PC-9 (cell line): ENCODE measurements at regions not wholly inside any gene's neighbourhood (a gene's known extent, or its start where the extent isn't known, plus 50 kb on each side); places are given as distances from the start of the nearest gene placed in this dataset.

Experiments
- BruUV-seq: library from RNA; stranded (reverse); fragments of 400-500 nt; replicated peaks from 2 replicates; lab custom pipeline; 2021; lab: Mats Ljungman, UMichigan
- CTCF ChIA-PET: fragments of 300-600 bp; sonication (Branson Sonifier 250); formaldehyde crosslinking; loops from one replicate; lab custom pipeline; 2022; ENCODE audit warnings: antibody characterized with exemption; lab: Charles Lee
- POLR2A ChIA-PET: fragments of 300-600 bp; sonication (Branson Sonifier 250); formaldehyde crosslinking; loops from one replicate; lab custom pipeline; 2022; ENCODE audit warnings: antibody characterized with exemption; ENCODE audit not compliant: unreplicated experiment; lab: Charles Lee
- DNase-seq, 2 experiments: peaks; one replicate each; pipeline versions ENCODE4 v3.0.0 to v3.0.0-alpha.2; 2015 to 2022; ENCODE audit warnings: mixed read lengths in 1 of 2
- H2AFZ ChIP-seq: fragments of 200-600 bp; sonication (generic); 2 replicates; pipeline ENCODE4 v1.8.1; 2017; ENCODE audit warnings: antibody characterized with exemption
- H3F3A ChIP-seq: fragments of 200-600 bp; sonication (generic); 2 replicates; pipeline ENCODE4 v1.8.1; 2017; ENCODE audit warnings: antibody characterized with exemption, mild to moderate bottlenecking, low read depth; ENCODE audit not compliant: insufficient read depth
- H3K27ac ChIP-seq: fragments of 200-600 bp; sonication (generic); 2 replicates; pipeline ENCODE4 v1.6.1; 2016; ENCODE audit warnings: mixed run types
- H3K27me3 ChIP-seq: fragments of 200-600 bp; sonication (generic); 2 replicates; pipeline ENCODE4 v1.6.1; 2016; ENCODE audit warnings: low read depth, mixed run types; ENCODE audit not compliant: insufficient read depth
- H3K36me3 ChIP-seq: fragments of 200-600 bp; sonication (generic); 2 replicates; pipeline ENCODE4 v1.6.1; 2016; ENCODE audit warnings: low read depth, mixed run types
- H3K4me1 ChIP-seq: fragments of 200-600 bp; sonication (generic); replicated peaks from 2 replicates; pipeline ENCODE4 v1.6.1; 2016; ENCODE audit warnings: mixed run types; ENCODE audit not compliant: insufficient read depth
- H3K4me2 ChIP-seq: fragments of 200-600 bp; sonication (generic); 2 replicates; pipeline ENCODE4 v1.6.1; 2017; ENCODE audit warnings: mixed run types
- H3K4me3 ChIP-seq: fragments of 200-600 bp; sonication (generic); 2 replicates; pipeline ENCODE4 v1.6.1; 2016; ENCODE audit warnings: mixed run types
- H3K79me2 ChIP-seq: fragments of 200-600 bp; sonication (generic); 2 replicates; pipeline ENCODE4 v1.6.1; 2017; ENCODE audit warnings: low read depth, mixed run types
- H3K9me2 ChIP-seq: fragments of 200-600 bp; sonication (generic); 2 replicates; pipeline ENCODE4 v1.8.1; 2017; ENCODE audit warnings: mild to moderate bottlenecking; ENCODE audit not compliant: insufficient read depth
- H3K9me3 ChIP-seq: fragments of 200-600 bp; sonication (generic); 2 replicates; pipeline ENCODE4 v1.8.1; 2016; ENCODE audit warnings: low read depth; ENCODE audit not compliant: insufficient read depth
- H4K20me1 ChIP-seq: fragments of 200-600 bp; sonication (generic); 2 replicates; pipeline ENCODE4 v1.8.1; 2017; ENCODE audit not compliant: insufficient read depth
- EZH2 ChIP-seq: fragments of 200-600 bp; sonication (generic); IDR thresholded peaks from 2 replicates; pipeline ENCODE4 v1.8.0; 2017; ENCODE audit warnings: antibody characterized with exemption, low read depth
- intact Hi-C: fragments of 100-400 bp; cut with micrococcal nuclease; formaldehyde crosslinking; loops from one replicate; pipeline ENCODE4 v1.10.0; 2022; ENCODE audit not compliant: unreplicated experiment
- TF ChIP-seq, protein P1 (sequence below): fragments of 200-600 bp; sonication (generic); conservative IDR thresholded peaks from 2 replicates; pipeline ENCODE4 v1.6.1; 2017; ENCODE audit warnings: mixed run types, antibody characterized with exemption, mild to moderate bottlenecking, moderate library complexity

DNA sequence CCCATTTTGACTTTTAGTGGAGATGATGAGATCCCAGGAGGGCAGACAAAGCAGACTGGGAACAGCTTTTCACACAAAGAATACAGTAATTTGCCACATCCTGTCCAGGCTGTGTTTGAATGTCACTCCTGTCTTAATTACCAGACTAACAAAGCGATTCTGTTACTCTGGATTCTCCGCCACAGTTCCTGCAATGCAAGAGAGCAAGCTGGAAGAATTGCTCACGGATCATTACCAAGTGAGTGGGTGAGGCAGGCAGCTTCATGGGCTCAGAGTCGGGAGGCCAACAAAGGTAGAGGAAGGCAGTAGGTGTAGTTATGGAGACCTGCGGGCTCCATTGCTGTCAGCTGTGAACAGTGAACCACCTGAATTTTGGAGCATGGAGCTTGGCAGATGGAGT lies 250.5 kb upstream of the ATP5MC3 start:
- H3K36me3 ChIP-seq, result no peaks in the 10 kb centered on the region
- no peak overlapping the region for H3K27ac ChIP-seq
- no peaks in the 10 kb centered on the region for H3K4me1 ChIP-seq
- no peaks in the 10 kb centered on the region for H3F3A ChIP-seq
- peaks cover 28% of the 10 kb centered on the region for H3K27me3 ChIP-seq
- H3K79me2 ChIP-seq, result no peaks in the 10 kb centered on the region
- ChIA-PET CTCF (no interaction called here), POLR2A (no interaction called here)
- DNase-seq, result no peak
- intact Hi-C loops, result no loop called here
- no peak overlapping the region for H3K4me3 ChIP-seq
- H3K9me3 ChIP-seq, result no peaks in the 10 kb centered on the region; the same call in 1 of the 2 replicates
- 0 out of 2 replicates have a peak, but pooled peaks cover 7% of the 10 kb centered on the region for H3K9me2 ChIP-seq
- H4K20me1 ChIP-seq, result no peaks in the 10 kb centered on the region
- no peak overlapping the region for H3K4me2 ChIP-seq
- TF ChIP-seq, protein P1, sequence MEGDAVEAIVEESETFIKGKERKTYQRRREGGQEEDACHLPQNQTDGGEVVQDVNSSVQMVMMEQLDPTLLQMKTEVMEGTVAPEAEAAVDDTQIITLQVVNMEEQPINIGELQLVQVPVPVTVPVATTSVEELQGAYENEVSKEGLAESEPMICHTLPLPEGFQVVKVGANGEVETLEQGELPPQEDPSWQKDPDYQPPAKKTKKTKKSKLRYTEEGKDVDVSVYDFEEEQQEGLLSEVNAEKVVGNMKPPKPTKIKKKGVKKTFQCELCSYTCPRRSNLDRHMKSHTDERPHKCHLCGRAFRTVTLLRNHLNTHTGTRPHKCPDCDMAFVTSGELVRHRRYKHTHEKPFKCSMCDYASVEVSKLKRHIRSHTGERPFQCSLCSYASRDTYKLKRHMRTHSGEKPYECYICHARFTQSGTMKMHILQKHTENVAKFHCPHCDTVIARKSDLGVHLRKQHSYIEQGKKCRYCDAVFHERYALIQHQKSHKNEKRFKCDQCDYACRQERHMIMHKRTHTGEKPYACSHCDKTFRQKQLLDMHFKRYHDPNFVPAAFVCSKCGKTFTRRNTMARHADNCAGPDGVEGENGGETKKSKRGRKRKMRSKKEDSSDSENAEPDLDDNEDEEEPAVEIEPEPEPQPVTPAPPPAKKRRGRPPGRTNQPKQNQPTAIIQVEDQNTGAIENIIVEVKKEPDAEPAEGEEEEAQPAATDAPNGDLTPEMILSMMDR, result no peak
- no peak for TF ChIP-seq EZH2
- BruUV-seq, result no TSS peak
- H2AFZ ChIP-seq, result no peak overlapping the region

DNA sequence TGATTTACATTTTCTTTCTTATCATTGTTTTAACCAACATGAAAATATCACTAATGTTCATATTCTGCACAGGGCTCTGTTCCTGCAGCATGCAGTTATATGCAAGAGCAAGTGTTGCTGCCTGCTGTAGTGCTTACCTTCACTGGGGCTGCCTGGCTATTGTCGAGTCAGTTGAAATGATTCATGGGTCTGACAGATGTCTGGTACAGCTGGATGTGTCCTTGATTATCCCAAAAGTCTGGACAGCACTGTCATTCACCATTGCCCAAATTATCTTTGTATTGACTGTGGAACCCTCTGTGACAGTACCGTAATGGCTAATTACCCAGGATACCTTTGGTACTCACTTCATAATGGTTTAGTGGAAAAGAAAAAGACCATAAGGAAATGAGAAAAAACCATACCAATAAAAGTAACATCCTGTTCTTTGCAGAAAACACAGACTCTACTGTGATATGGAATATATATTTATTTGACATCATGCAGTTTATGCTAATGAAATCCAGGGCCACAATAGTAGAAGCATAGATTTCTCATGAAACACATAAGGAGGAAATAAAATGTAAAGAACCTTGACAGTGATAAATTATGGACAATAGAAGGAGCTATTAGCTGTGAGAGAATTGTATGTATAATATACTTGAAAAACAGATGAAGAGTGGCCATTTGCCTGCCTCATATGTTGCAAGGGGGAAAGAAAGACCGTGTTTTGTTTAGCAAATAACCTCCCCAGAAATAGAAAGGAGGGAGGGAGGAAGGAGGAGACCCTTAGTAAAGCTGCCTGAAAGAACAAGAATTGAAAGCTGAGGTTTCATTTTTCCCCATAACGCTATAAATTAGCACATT lies 249.8 kb upstream of the ATP5MC3 start:
- Histone ChIP-seq H2AFZ (no peak overlapping the region), H3F3A (no peaks in the 10 kb centered on the region), H3K9me2 (0 out of 2 replicates have a peak, but pooled peaks cover 7% of the 10 kb centered on the region), H3K9me3 (no peaks in the 10 kb centered on the region; the same call in 1 of the 2 replicates), H3K4me3 (no peak overlapping the region), H3K4me1 (no peaks in the 10 kb centered on the region), H3K27me3 (peaks cover 33% of the 10 kb centered on the region), H3K4me2 (no peak overlapping the region), H4K20me1 (no peaks in the 10 kb centered on the region), H3K36me3 (no peaks in the 10 kb centered on the region), H3K79me2 (no peaks in the 10 kb centered on the region), H3K27ac (no peak overlapping the region)
- CTCF ChIA-PET, result no interaction called here
- POLR2A ChIA-PET, result no interaction called here
- TF ChIP-seq, protein P1, result no peak
- TF ChIP-seq EZH2, result no peak
- no peak for DNase-seq
- no TSS peak for BruUV-seq
- intact Hi-C loops, result no loop called here

DNA sequence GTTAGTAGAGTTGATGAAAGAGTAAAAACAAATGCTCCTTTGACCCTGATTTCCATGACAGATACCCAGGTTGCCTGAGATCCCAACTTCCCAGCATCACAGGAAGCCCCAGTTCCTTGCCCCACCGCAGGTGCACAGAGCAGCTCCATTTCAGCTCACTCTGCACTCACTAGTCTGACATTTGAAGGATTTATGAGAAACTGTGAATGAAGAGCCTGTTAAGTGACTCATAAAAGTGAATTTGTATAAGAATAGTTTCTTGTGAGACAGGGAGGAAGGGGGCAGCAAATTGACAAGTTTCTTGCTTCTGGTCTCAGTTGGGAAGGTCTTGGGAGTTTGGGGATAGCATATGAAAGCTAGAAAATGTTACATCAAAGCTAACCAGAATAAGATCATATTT lies 248.7 kb upstream of the ATP5MC3 start:
- no peaks in the 10 kb centered on the region; the same call in 1 of the 2 replicates for H3K9me3 ChIP-seq
- no peak for DNase-seq
- H2AFZ ChIP-seq, result no peak overlapping the region
- H3K36me3 ChIP-seq, result no peaks in the 10 kb centered on the region
- no peaks in the 10 kb centered on the region for H4K20me1 ChIP-seq
- no peak overlapping the region for H3K4me2 ChIP-seq
- peaks cover 44% of the 10 kb centered on the region for H3K27me3 ChIP-seq
- H3F3A ChIP-seq, result no peaks in the 10 kb centered on the region
- CTCF ChIA-PET, result no interaction called here
- BruUV-seq, result no TSS peak
- no peak overlapping the region for H3K4me3 ChIP-seq
- TF ChIP-seq, protein P1, result no peak
- no peak for TF ChIP-seq EZH2
- H3K9me2 ChIP-seq, result 0 out of 2 replicates have a peak, but pooled peaks cover 7% of the 10 kb centered on the region
- intact Hi-C loops, result no loop called here
- H3K4me1 ChIP-seq, result no peaks in the 10 kb centered on the region
- no peaks in the 10 kb centered on the region for H3K79me2 ChIP-seq
- POLR2A ChIA-PET, result no interaction called here
- H3K27ac ChIP-seq, result no peak overlapping the region
